GM19455 (cell line): ENCODE measurements at regions not wholly inside any gene's neighbourhood (a gene's known extent, or its start where the extent isn't known, plus 50 kb on each side); places are given as distances from the start of the nearest gene placed in this dataset.

ENCODE experiments used
- ATAC-seq: cut with Tn5 transposase; IDR thresholded peaks from one replicate; pipeline ENCODE4 v1.9.1; 2021; ENCODE audit not compliant: unreplicated experiment

- no peak for ATAC-seq
Measured at GRCh38 chr17:77654850-77655249, 303.7 kb upstream of the TNRC6C start.

GRCh38 chr17:77656054-77656453, 302.4 kb upstream of the TNRC6C start:
- no peak for ATAC-seq

GRCh38 chr17:77657839-77658238, 300.7 kb upstream of the TNRC6C start:
- ATAC-seq, result no peak

- ATAC-seq, result no peak
Measured at GRCh38 chr17:77660524-77660923, 298.0 kb upstream of the TNRC6C start.

- no peak for ATAC-seq
Measured at GRCh38 chr17:77662833-77663232, 295.7 kb upstream of the TNRC6C start.

GRCh38 chr17:77664097-77664729, 294.3 kb upstream of the TNRC6C start:
- no peak for ATAC-seq

GRCh38 chr17:77665833-77666232, 292.7 kb upstream of the TNRC6C start:
- no peak for ATAC-seq

GRCh38 chr17:77666462-77666861, 292.0 kb upstream of the TNRC6C start:
- ATAC-seq, result no peak

- ATAC-seq, result no peak
Measured at GRCh38 chr17:77666881-77667395, 291.6 kb upstream of the TNRC6C start.

- ATAC-seq, result no peak
Measured at GRCh38 chr17:77667478-77667877, 291.0 kb upstream of the TNRC6C start.

- no peak for ATAC-seq
Measured at GRCh38 chr17:77668518-77668917, 290.0 kb upstream of the TNRC6C start.

- no peak for ATAC-seq
Measured at GRCh38 chr17:77670173-77670572, 288.3 kb upstream of the TNRC6C start.

GRCh38 chr17:77674358-77674757, 284.1 kb upstream of the TNRC6C start:
- ATAC-seq, result no peak

GRCh38 chr17:77675411-77675810, 283.1 kb upstream of the TNRC6C start:
- ATAC-seq, result no peak

GRCh38 chr17:77675816-77676215, 282.7 kb upstream of the TNRC6C start:
- ATAC-seq, result no peak

GRCh38 chr17:77676237-77676661, 282.3 kb upstream of the TNRC6C start:
- ATAC-seq, result no peak

GRCh38 chr17:77677211-77677610, 281.3 kb upstream of the TNRC6C start:
- ATAC-seq, result no peak

- no peak for ATAC-seq
Measured at GRCh38 chr17:77677630-77678029, 280.9 kb upstream of the TNRC6C start.

- ATAC-seq, result no peak
Measured at GRCh38 chr17:77679589-77679988, 278.9 kb upstream of the TNRC6C start.

GRCh38 chr17:77681861-77682260, 276.6 kb upstream of the TNRC6C start:
- ATAC-seq, result no peak

GRCh38 chr17:77684803-77685798, 273.4 kb upstream of the TNRC6C start:
- ATAC-seq, result no peak
